ENCODE measurements at regions not wholly inside any gene's neighbourhood (a gene's known extent, or its start where the extent isn't known, plus 50 kb on each side); places are given as distances from the start of the nearest gene placed in this dataset.

GRCh38 chr7:156576216-156577058 is 64.1 kb upstream of the RNF32 start:
- TF ChIP-seq, protein P1, sequence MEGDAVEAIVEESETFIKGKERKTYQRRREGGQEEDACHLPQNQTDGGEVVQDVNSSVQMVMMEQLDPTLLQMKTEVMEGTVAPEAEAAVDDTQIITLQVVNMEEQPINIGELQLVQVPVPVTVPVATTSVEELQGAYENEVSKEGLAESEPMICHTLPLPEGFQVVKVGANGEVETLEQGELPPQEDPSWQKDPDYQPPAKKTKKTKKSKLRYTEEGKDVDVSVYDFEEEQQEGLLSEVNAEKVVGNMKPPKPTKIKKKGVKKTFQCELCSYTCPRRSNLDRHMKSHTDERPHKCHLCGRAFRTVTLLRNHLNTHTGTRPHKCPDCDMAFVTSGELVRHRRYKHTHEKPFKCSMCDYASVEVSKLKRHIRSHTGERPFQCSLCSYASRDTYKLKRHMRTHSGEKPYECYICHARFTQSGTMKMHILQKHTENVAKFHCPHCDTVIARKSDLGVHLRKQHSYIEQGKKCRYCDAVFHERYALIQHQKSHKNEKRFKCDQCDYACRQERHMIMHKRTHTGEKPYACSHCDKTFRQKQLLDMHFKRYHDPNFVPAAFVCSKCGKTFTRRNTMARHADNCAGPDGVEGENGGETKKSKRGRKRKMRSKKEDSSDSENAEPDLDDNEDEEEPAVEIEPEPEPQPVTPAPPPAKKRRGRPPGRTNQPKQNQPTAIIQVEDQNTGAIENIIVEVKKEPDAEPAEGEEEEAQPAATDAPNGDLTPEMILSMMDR (IDR thresholded peaks at IDR 0.05; ENCODE audit: poor library complexity, severe bottlenecking), result no peak
- TF ChIP-seq EP300 (conservative IDR thresholded peaks at IDR 0.05; ENCODE audit: poor library complexity, severe bottlenecking), result no peak
- TF ChIP-seq POLR2AphosphoS5 (IDR thresholded peaks at IDR 0.05), result no peak

Data from neural cell (in vitro differentiated cells).